ENCODE measurements at regions not wholly inside any gene's neighbourhood (a gene's known extent, or its start where the extent isn't known, plus 50 kb on each side); places are given as distances from the start of the nearest gene placed in this dataset.

GRCh38 chr2:158740621-158741020 is 54.5 kb upstream of the DAPL1 start:
- no peaks in the 10 kb centered on the region for H3K36me3 Mint-ChIP-seq
- H3K4me1 ChIP-seq (ENCODE audit: control insufficient read depth in 2 of 2, insufficient read depth in 2 of 2, low read length in 2 of 2), result no peaks in the 10 kb centered on the region
- H3K27ac ChIP-seq (ENCODE audit: low read depth, low read length), result no peak overlapping the region
- H3K4me3 ChIP-seq (ENCODE audit: low read length), result no peak overlapping the region
- H3K9me3 Mint-ChIP-seq, result no peaks in the 10 kb centered on the region
- no peaks in the 10 kb centered on the region for H3K36me3 ChIP-seq (ENCODE audit: control insufficient read depth in 2 of 3, insufficient read depth in 3 of 3, low read length in 3 of 3)
- no peak overlapping the region for H3K4me3 Mint-ChIP-seq
- no peaks in the 10 kb centered on the region for H3K9me3 ChIP-seq (ENCODE audit: control insufficient read depth in 2 of 3, low read length in 3 of 3)
- ChIA-PET CTCF (no interaction called here), POLR2A (no interaction called here)
- H3K4me1 Mint-ChIP-seq, result peaks cover 0 to 5% (median 0%) of the 10 kb centered on the region in 7 donors
- no peaks in the 10 kb centered on the region for H3K27me3 ChIP-seq (ENCODE audit: control insufficient read depth in 2 of 2, insufficient read depth in 2 of 2, low read length in 2 of 2)
- intact Hi-C loops (cut with micrococcal nuclease), result no loop called here
- H3K27me3 Mint-ChIP-seq, result peaks cover 0 to 19% (median 4%) of the 10 kb centered on the region in 5 donors
- DNase-seq (no peak), ATAC-seq (no peak)
- H3K27ac Mint-ChIP-seq, result no peak overlapping the region

- no peak overlapping the region for H3K27ac ChIP-seq (ENCODE audit: low read depth, low read length)
- no peaks in the 10 kb centered on the region for H3K9me3 ChIP-seq (ENCODE audit: control insufficient read depth in 2 of 3, low read length in 3 of 3)
- POLR2A ChIA-PET, result no interaction called here
- intact Hi-C loops (cut with micrococcal nuclease), result no loop called here
- H3K36me3 ChIP-seq (ENCODE audit: control insufficient read depth in 2 of 3, insufficient read depth in 3 of 3, low read length in 3 of 3), result no peaks in the 10 kb centered on the region
- H3K4me1 Mint-ChIP-seq, result peaks cover 0 to 5% (median 0%) of the 10 kb centered on the region in 7 donors
- no peak overlapping the region for H3K27ac Mint-ChIP-seq
- no peak for ATAC-seq
- H3K4me1 ChIP-seq (ENCODE audit: control insufficient read depth in 2 of 2, insufficient read depth in 2 of 2, low read length in 2 of 2), result no peaks in the 10 kb centered on the region
- DNase-seq, result no peak
- H3K36me3 Mint-ChIP-seq, result no peaks in the 10 kb centered on the region
- H3K27me3 ChIP-seq (ENCODE audit: control insufficient read depth in 2 of 2, insufficient read depth in 2 of 2, low read length in 2 of 2), result no peaks in the 10 kb centered on the region
- H3K9me3 Mint-ChIP-seq, result no peaks in the 10 kb centered on the region
- CTCF ChIA-PET, result interaction anchor here (5.3 kb wide), 1 partner anchor 717 kb away, joined by 48 read pairs; no protein-coding TSS in a partner anchor
- H3K27me3 Mint-ChIP-seq, result peaks cover 4 to 14% (median 10%) of the 10 kb centered on the region in 5 donors
- H3K4me3 ChIP-seq (ENCODE audit: low read length), result no peak overlapping the region
- H3K4me3 Mint-ChIP-seq, result no peak overlapping the region
Measured at GRCh38 chr2:158741625-158742024, 53.5 kb upstream of the DAPL1 start.

GRCh38 chr2:158742536-158742935 is 52.6 kb upstream of the DAPL1 start:
- H3K9me3 ChIP-seq (ENCODE audit: control insufficient read depth in 2 of 3, low read length in 3 of 3), result no peaks in the 10 kb centered on the region
- ATAC-seq (no peak), DNase-seq (no peak)
- Mint-ChIP-seq H3K4me1 (peaks cover 0 to 5% (median 0%) of the 10 kb centered on the region in 7 donors), H3K9me3 (no peaks in the 10 kb centered on the region), H3K27me3 (peaks cover 7 to 21% (median 16%) of the 10 kb centered on the region in 5 donors), H3K36me3 (no peaks in the 10 kb centered on the region), H3K27ac (no peak overlapping the region), H3K4me3 (no peak overlapping the region)
- H3K4me3 ChIP-seq (ENCODE audit: low read length), result no peak overlapping the region
- H3K27ac ChIP-seq (ENCODE audit: low read depth, low read length), result no peak overlapping the region
- ChIA-PET CTCF (interaction anchor here (5.3 kb wide), 1 partner anchor 718 kb away, joined by 48 read pairs; no protein-coding TSS in a partner anchor), POLR2A (no interaction called here)
- intact Hi-C loops (cut with micrococcal nuclease), result no loop called here
- no peaks in the 10 kb centered on the region for H3K27me3 ChIP-seq (ENCODE audit: control insufficient read depth in 2 of 2, insufficient read depth in 2 of 2, low read length in 2 of 2)
- no peaks in the 10 kb centered on the region for H3K4me1 ChIP-seq (ENCODE audit: control insufficient read depth in 2 of 2, insufficient read depth in 2 of 2, low read length in 2 of 2)
- no peaks in the 10 kb centered on the region for H3K36me3 ChIP-seq (ENCODE audit: control insufficient read depth in 2 of 3, insufficient read depth in 3 of 3, low read length in 3 of 3)

- Mint-ChIP-seq H3K27ac (no peak overlapping the region), H3K4me1 (peaks cover 0 to 5% (median 0%) of the 10 kb centered on the region in 7 donors), H3K9me3 (no peaks in the 10 kb centered on the region), H3K4me3 (no peak overlapping the region), H3K36me3 (no peaks in the 10 kb centered on the region), H3K27me3 (peaks cover 12 to 23% (median 20%) of the 10 kb centered on the region in 5 donors)
- ATAC-seq, result no peak
- POLR2A ChIA-PET, result no interaction called here
- Histone ChIP-seq H3K4me3 (ENCODE audit: low read length) (no peak overlapping the region), H3K27me3 (ENCODE audit: control insufficient read depth in 2 of 2, insufficient read depth in 2 of 2, low read length in 2 of 2) (no peaks in the 10 kb centered on the region), H3K9me3 (ENCODE audit: control insufficient read depth in 2 of 3, low read length in 3 of 3) (no peaks in the 10 kb centered on the region), H3K27ac (ENCODE audit: low read depth, low read length) (no peak overlapping the region), H3K4me1 (ENCODE audit: control insufficient read depth in 2 of 2, insufficient read depth in 2 of 2, low read length in 2 of 2) (no peaks in the 10 kb centered on the region), H3K36me3 (ENCODE audit: control insufficient read depth in 2 of 3, insufficient read depth in 3 of 3, low read length in 3 of 3) (no peaks in the 10 kb centered on the region)
- CTCF ChIA-PET, result interaction anchor here (0.9 to 5.3 kb wide), 5 partner anchors 9 to 719 kb away, joined by 3 to 48 read pairs (median 4); partner anchors contain the start of gene PKP4
- intact Hi-C loops (cut with micrococcal nuclease), result no loop called here
- DNase-seq, result no peak
Measured at GRCh38 chr2:158743466-158743865, 51.7 kb upstream of the DAPL1 start.

GRCh38 chr2:158743879-158744278 is 51.2 kb upstream of the DAPL1 start:
- Histone ChIP-seq H3K36me3 (ENCODE audit: control insufficient read depth in 2 of 3, insufficient read depth in 3 of 3, low read length in 3 of 3) (no peaks in the 10 kb centered on the region), H3K9me3 (ENCODE audit: control insufficient read depth in 2 of 3, low read length in 3 of 3) (no peaks in the 10 kb centered on the region), H3K4me1 (ENCODE audit: control insufficient read depth in 2 of 2, insufficient read depth in 2 of 2, low read length in 2 of 2) (no peaks in the 10 kb centered on the region), H3K27ac (ENCODE audit: low read depth, low read length) (no peak overlapping the region), H3K4me3 (ENCODE audit: low read length) (no peak overlapping the region), H3K27me3 (ENCODE audit: control insufficient read depth in 2 of 2, insufficient read depth in 2 of 2, low read length in 2 of 2) (no peaks in the 10 kb centered on the region)
- Mint-ChIP-seq H3K4me1 (peaks cover 0 to 5% (median 0%) of the 10 kb centered on the region in 7 donors), H3K27ac (no peak overlapping the region), H3K4me3 (no peak overlapping the region), H3K27me3 (peaks cover 12 to 23% (median 21%) of the 10 kb centered on the region in 5 donors), H3K9me3 (no peaks in the 10 kb centered on the region), H3K36me3 (no peaks in the 10 kb centered on the region)
- intact Hi-C loops (cut with micrococcal nuclease), result no loop called here
- DNase-seq, result no peak
- CTCF ChIA-PET, result interaction anchor here (0.9 to 5.3 kb wide), 5 partner anchors 8 to 720 kb away, joined by 3 to 48 read pairs (median 4); partner anchors contain the start of gene PKP4
- POLR2A ChIA-PET, result no interaction called here
- ATAC-seq, result no peak

- H3K36me3 Mint-ChIP-seq, result no peaks in the 10 kb centered on the region
- H3K4me3 ChIP-seq (ENCODE audit: low read length), result no peak overlapping the region
- H3K27ac ChIP-seq (ENCODE audit: low read depth, low read length), result no peak overlapping the region
- ChIA-PET CTCF (interaction anchor here (0.8 to 5.3 kb wide), 11 partner anchors 9 to 731 kb away, joined by 3 to 48 read pairs (median 4); no protein-coding TSS in a partner anchor), POLR2A (no interaction called here)
- no peaks in the 10 kb centered on the region for H3K4me1 ChIP-seq (ENCODE audit: control insufficient read depth in 2 of 2, insufficient read depth in 2 of 2, low read length in 2 of 2)
- peaks cover 15 to 34% (median 23%) of the 10 kb centered on the region in 5 donors for H3K27me3 Mint-ChIP-seq
- ATAC-seq (peak; percentile 49), DNase-seq (peak in 7 of 9 donors; percentile 10 to 40 (median 34))
- no peaks in the 10 kb centered on the region for H3K9me3 Mint-ChIP-seq
- no peaks in the 10 kb centered on the region for H3K36me3 ChIP-seq (ENCODE audit: control insufficient read depth in 2 of 3, insufficient read depth in 3 of 3, low read length in 3 of 3)
- no peak overlapping the region for H3K27ac Mint-ChIP-seq
- intact Hi-C loops (cut with micrococcal nuclease), result loop anchor here (1.0 kb wide), 3 partner anchors 565 to 721 kb away; no protein-coding TSS in a partner anchor
- H3K4me3 Mint-ChIP-seq, result no peak overlapping the region
- peaks cover 0 to 5% (median 0%) of the 10 kb centered on the region in 7 donors for H3K4me1 Mint-ChIP-seq
- no peaks in the 10 kb centered on the region for H3K27me3 ChIP-seq (ENCODE audit: control insufficient read depth in 2 of 2, insufficient read depth in 2 of 2, low read length in 2 of 2)
- no peaks in the 10 kb centered on the region for H3K9me3 ChIP-seq (ENCODE audit: control insufficient read depth in 2 of 3, low read length in 3 of 3)
Measured at GRCh38 chr2:158745067-158745865, 49.9 kb upstream of the DAPL1 start.
